Prostate gland (tissue), 2 donors: ENCODE measurements at regions not wholly inside any gene's neighbourhood (a gene's known extent, or its start where the extent isn't known, plus 50 kb on each side); places are given as distances from the start of the nearest gene placed in this dataset.

Experiments used
- CTCF ChIP-seq, 4 experiments: fragments of 200-600 bp in 2 of 4; fragments of 450-650 bp in 2 of 4; sonication (generic) in 2 of 4; IDR thresholded peaks; 1 replicate in 3 of 4; 2 replicates in 1 of 4; pipeline ENCODE4 v1.5.1; 2016 to 2019; ENCODE audit warnings: antibody characterized with exemption in 4 of 4, mild to moderate bottlenecking in 2 of 4, moderate library complexity in 2 of 4
- POLR2A ChIP-seq: fragments of 450-650 bp; IDR thresholded peaks from one replicate; pipeline ENCODE4 v1.6.1; 2016; ENCODE audit warnings: antibody characterized with exemption, mild to moderate bottlenecking
- POLR2AphosphoS5 ChIP-seq: sonication (generic); formaldehyde crosslinking; IDR thresholded peaks from one replicate; pipeline ENCODE4 v1.6.1; 2017; ENCODE audit warnings: antibody characterized with exemption

- TF ChIP-seq CTCF (IDR thresholded peaks at IDR 0.05) (no peak), POLR2A (no peak), POLR2AphosphoS5 (no peak)
Measured at GRCh38 chr4:126405369-126405982, 1090.7 kb downstream of the FAT4 start.
